ENCODE measurements at regions not wholly inside any gene's neighbourhood (a gene's known extent, or its start where the extent isn't known, plus 50 kb on each side); places are given as distances from the start of the nearest gene placed in this dataset.
A peak's percentile ranks its signal among the peaks of the same experiment; 100 is the strongest.

GRCh38 chr1:198867182-198867581, 228.3 kb downstream of the PTPRC start:
- no peak for TF ChIP-seq FOXP2 (optimal IDR thresholded peaks at IDR 0.05; ENCODE audit: borderline replicate concordance, extremely low read depth, extremely low read length, insufficient read depth)
- TF ChIP-seq REST (IDR thresholded peaks at IDR 0.05; ENCODE audit: insufficient read depth in 1 of 2, low read depth in 2 of 2, low read length in 2 of 2), result no peak
- no peak for TF ChIP-seq TAF1 (IDR thresholded peaks at IDR 0.05; ENCODE audit: borderline replicate concordance, insufficient read depth, low read length)
- TF ChIP-seq SIN3A (IDR thresholded peaks at IDR 0.05; ENCODE audit: borderline replicate concordance, insufficient read depth, low read length), result no peak
- TF ChIP-seq POLR2AphosphoS5 (IDR thresholded peaks at IDR 0.05; ENCODE audit: low read depth, low read length), result no peak

- TF ChIP-seq SIN3A (IDR thresholded peaks at IDR 0.05; ENCODE audit: borderline replicate concordance, insufficient read depth, low read length) (no peak), REST (IDR thresholded peaks at IDR 0.05; ENCODE audit: insufficient read depth in 1 of 2, low read depth in 2 of 2, low read length in 2 of 2) (no peak), TAF1 (IDR thresholded peaks at IDR 0.05; ENCODE audit: borderline replicate concordance, insufficient read depth, low read length) (no peak), POLR2AphosphoS5 (IDR thresholded peaks at IDR 0.05; ENCODE audit: low read depth, low read length) (no peak), FOXP2 (optimal IDR thresholded peaks at IDR 0.05; ENCODE audit: borderline replicate concordance, extremely low read depth, extremely low read length, insufficient read depth) (no peak)
Observed at GRCh38 chr1:198873696-198874230, 234.9 kb downstream of the PTPRC start.

- TF ChIP-seq SIN3A (IDR thresholded peaks at IDR 0.05; ENCODE audit: borderline replicate concordance, insufficient read depth, low read length) (0 out of 2 replicates have a peak, but pooled peaks have one; percentile 32), REST (IDR thresholded peaks at IDR 0.05; ENCODE audit: insufficient read depth in 1 of 2, low read depth in 2 of 2, low read length in 2 of 2) (no peak), POLR2AphosphoS5 (IDR thresholded peaks at IDR 0.05; ENCODE audit: low read depth, low read length) (no peak), TAF1 (IDR thresholded peaks at IDR 0.05; ENCODE audit: borderline replicate concordance, insufficient read depth, low read length) (no peak), FOXP2 (optimal IDR thresholded peaks at IDR 0.05; ENCODE audit: borderline replicate concordance, extremely low read depth, extremely low read length, insufficient read depth) (no peak)
Observed at GRCh38 chr1:198876371-198876871, 237.6 kb downstream of the PTPRC start.

- no peak for TF ChIP-seq REST (IDR thresholded peaks at IDR 0.05; ENCODE audit: insufficient read depth in 1 of 2, low read depth in 2 of 2, low read length in 2 of 2)
- no peak for TF ChIP-seq TAF1 (IDR thresholded peaks at IDR 0.05; ENCODE audit: borderline replicate concordance, insufficient read depth, low read length)
- no peak for TF ChIP-seq SIN3A (IDR thresholded peaks at IDR 0.05; ENCODE audit: borderline replicate concordance, insufficient read depth, low read length)
- TF ChIP-seq POLR2AphosphoS5 (IDR thresholded peaks at IDR 0.05; ENCODE audit: low read depth, low read length), result no peak
- no peak for TF ChIP-seq FOXP2 (optimal IDR thresholded peaks at IDR 0.05; ENCODE audit: borderline replicate concordance, extremely low read depth, extremely low read length, insufficient read depth)
Observed at GRCh38 chr1:198878566-198878965, 239.7 kb downstream of the PTPRC start.

Data from PFSK-1 (cell line).